GM18508 (cell line): ENCODE measurements at regions not wholly inside any gene's neighbourhood (a gene's known extent, or its start where the extent isn't known, plus 50 kb on each side); places are given as distances from the start of the nearest gene placed in this dataset.
"Not testable (repeated sequence)": the region's sequence is repeated elsewhere in the genome, so short reads cannot be mapped to it uniquely, and the experiment has no call there.

Source experiments
- ATAC-seq: cut with Tn5 transposase; IDR thresholded peaks from one replicate; pipeline ENCODE4 v1.9.1; 2021; ENCODE audit warnings: moderate number of reproducible peaks; ENCODE audit not compliant: insufficient read depth, unreplicated experiment

- ATAC-seq, result no peak
These were observed 181.0 kb downstream of the C1D start for GRCh38 chr2:67881816-67882215.

- no peak for ATAC-seq
These were observed 179.3 kb downstream of the C1D start for GRCh38 chr2:67883316-67884087.

GRCh38 chr2:67888351-67889005 lies 174.3 kb downstream of the C1D start:
- ATAC-seq, result no peak

GRCh38 chr2:67889056-67889455 lies 173.7 kb downstream of the C1D start:
- ATAC-seq, result no peak

- ATAC-seq, result no peak
These were observed 171.2 kb downstream of the C1D start for GRCh38 chr2:67891642-67892041.

GRCh38 chr2:67892339-67892846 lies 170.4 kb downstream of the C1D start:
- ATAC-seq, result no peak

DNA sequence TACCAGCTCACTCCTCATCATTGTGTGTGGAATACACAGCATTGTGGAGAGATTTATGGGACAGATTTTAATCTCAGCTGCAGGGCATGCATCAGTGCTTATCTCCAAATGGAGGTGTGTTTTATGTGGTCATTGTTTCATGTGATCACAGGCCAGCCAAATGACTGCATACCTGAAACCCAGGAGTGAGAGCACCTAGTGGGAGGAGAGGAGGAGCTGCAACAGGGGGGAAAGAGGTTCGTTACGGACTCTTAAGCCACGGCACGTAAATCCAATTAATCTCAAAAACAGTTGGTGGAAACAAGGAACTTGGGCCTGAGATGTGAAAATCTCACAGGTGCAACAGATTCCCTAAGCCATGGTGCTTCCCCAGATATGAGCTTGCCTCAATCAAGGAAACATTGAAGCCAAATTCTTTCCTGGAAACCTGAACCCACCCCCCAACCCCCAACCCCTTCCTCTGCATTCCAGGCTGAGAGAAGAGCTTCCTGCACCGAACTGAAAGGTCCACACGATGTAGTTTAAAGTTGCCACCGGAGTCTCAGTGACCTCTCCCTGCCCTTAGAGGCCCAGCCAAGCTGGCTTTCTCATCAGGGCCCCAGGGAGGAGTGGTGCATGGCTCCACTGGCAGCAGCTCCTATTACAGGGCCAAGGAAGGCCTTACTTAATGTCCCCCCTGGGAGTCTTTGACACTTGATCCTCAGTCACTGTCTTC lies 167.4 kb downstream of the C1D start:
- no peak for ATAC-seq

DNA sequence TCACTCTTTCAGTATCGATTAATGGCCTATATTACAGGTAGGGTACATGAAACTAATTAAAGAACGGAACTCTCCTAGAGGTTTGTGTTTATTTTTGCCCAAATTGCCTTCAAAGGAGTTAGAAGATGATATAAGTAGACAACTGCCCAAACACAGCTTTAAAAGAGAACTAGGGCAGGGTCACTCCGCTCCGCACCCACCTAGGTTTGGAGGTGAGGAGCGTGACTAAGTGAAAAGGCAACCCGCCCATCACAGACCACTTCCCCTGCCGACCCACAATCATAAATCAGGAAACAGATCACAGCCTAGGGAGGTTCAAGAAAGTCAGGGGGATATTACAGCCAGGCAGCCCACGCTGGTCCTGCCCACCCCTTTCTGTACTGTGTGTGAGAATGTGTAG lies 166.7 kb downstream of the C1D start:
- no peak for ATAC-seq

DNA sequence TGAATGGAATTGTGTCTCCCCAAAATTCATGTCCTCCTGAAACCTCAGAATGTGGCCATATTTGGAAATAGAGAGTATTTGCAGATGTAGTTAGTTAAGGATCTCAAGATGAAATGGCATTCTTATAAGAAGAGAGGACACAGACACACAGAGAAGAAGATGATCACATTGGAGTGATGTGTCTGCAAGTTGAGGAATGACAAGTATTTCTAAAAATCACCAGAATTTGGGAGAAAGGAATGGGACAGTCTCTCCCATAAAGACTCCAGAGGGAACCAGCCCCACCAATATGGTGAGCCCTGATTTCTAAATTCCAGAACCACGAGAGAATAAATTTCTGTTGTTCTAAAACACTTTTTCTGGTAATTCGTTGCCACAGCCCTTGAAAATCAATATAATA lies 166.3 kb downstream of the C1D start:
- ATAC-seq, result no peak

DNA sequence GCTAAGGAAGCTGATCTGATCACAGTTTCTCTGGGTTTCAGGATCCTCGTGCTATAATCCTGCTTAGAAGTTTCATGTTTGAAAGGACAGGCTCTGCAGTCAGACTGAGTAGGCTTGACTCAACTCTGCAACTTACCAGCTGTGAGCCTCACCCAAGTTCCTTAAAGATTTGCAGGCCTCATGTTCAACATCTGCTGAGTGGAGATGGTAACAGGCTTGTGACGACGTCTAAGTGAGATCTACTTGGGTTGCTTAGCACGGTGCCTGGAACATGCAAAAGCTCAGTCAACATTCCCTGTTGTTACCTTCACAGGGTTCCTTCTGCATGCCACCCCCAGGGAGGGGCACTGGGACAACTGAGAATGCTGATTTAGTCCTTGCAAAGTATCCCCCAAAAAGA lies 164.2 kb downstream of the C1D start:
- no peak for ATAC-seq

DNA sequence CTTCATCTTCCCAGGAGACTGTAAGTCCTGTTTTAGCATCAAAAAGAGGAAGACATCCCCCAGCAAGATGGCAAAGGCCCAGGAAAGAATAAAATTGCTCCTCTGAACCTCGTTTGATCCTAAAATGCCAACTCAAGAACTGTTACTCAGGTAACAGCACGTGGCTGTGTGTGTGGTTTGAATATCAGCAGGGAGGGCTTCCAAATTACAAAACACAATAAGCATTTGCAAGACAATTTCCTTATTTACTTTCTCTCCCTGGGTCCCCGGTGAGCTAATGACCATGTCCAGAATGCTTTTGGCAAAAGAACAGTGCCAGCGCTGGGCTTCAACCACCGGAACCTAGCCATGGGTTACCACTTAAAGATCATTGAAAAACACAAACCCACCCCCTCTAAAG lies 163.6 kb downstream of the C1D start:
- ATAC-seq, result no peak

- no peak for ATAC-seq
These were observed 162.0 kb downstream of the C1D start for GRCh38 chr2:67900826-67901225.

DNA sequence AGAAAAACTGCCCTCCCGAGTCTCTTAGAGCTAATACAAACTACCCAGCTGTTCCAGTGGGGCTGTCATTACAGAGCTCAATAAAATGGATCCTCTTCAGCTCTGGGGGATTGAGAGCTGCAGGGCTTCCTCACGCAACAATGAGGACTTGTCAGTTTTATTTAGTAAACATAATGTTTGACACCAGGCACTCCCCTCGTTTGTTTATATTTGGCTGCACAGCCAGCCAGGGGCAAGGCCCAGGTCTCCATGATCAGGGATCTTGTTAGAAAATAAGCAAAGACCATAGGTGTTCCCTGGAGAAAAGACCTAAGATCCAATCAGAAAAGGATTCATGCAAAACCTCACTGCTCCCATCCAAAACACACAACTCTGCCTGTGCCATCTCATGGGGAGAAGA lies 158.2 kb downstream of the C1D start:
- ATAC-seq, result no peak

- no peak for ATAC-seq
These were observed 157.8 kb downstream of the C1D start for GRCh38 chr2:67904966-67905365.

- ATAC-seq, result not testable (repeated sequence)
These were observed 156.3 kb downstream of the C1D start for GRCh38 chr2:67906547-67906946.

DNA sequence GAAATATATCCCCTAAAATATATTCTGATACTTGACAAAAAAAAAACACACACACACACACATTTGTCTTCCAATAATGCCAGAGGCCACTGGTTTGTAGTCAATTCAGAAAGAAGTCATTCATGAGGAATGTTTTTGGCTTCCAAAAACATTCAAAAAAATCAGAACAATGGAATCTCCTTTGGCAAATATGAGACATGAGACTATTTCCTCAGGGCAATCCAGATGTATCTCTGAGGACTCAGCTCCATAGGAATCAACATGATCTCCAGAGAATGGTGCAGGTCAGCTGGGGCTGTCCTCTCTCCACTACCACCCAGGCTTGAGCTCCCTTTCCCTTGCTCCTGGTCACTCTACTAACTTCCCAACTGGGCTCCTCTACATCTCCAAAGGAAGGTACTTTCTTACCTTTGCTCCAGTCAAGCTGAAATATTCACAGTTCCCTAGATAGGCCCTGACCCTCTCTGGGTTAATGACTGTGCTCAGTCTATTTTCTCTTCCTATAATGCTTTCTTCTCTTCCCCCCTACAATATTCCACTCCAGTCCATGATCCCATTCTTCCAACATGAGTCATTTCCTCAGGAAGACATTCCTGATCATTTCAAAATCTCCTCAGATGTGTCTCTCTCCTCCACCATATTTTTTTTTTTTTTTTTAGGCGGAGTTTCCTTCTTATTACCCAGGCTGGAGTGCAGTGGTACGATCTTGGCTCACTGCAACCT lies 145.3 kb downstream of the C1D start:
- ATAC-seq, result no peak

- ATAC-seq, result no peak
These were observed 144.3 kb downstream of the C1D start for GRCh38 chr2:67918471-67918870.

GRCh38 chr2:67919490-67919889 lies 143.3 kb downstream of the C1D start:
- no peak for ATAC-seq

- ATAC-seq, result no peak
These were observed 140.6 kb downstream of the C1D start for GRCh38 chr2:67922080-67922785.

DNA sequence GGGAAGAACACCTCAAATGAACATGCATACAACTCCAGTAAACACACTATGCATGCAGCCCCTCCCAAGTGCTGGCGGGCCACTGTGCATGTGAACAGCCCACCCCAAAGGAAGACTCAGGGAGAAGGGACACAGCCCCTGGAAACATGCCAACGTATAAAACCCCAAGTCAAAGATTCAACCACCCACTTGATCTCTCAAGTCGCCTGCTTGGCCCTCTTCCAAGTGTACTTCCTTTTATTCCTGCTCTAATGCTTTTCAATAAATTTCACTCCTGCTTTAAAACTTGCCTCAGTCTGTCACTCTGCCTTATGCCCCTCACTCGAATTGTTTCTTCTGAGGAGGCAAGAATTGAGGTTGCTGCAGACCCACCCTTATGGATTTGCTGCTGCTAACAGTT lies 139.1 kb downstream of the C1D start:
- ATAC-seq, result no peak
